K562 (cell line): ENCODE measurements at regions not wholly inside any gene's neighbourhood (a gene's known extent, or its start where the extent isn't known, plus 50 kb on each side); places are given as distances from the start of the nearest gene placed in this dataset.

Source experiments
- CCAR2 ChIP-seq: fragments of 200-400 bp; formaldehyde crosslinking; IDR thresholded peaks from 2 replicates; pipeline ENCODE4 v1.6.1; 2017; ENCODE audit warnings: mild to moderate bottlenecking, low read depth, low read length
- CREBBP ChIP-seq: IDR thresholded peaks from one replicate; pipeline ENCODE4 v1.6.1; 2012; ENCODE audit warnings: low read depth, mild to moderate bottlenecking, control low read depth, inconsistent platforms, low read length
- DDX20 ChIP-seq: fragments of 450-650 bp; IDR thresholded peaks from 2 replicates; pipeline ENCODE4 v1.6.1; 2016; ENCODE audit warnings: missing genetic modification characterization, low read depth, mild to moderate bottlenecking, missing compliant biosample characterization, moderate library complexity
- ESRRA ChIP-seq: fragments of 450-650 bp; IDR thresholded peaks from 2 replicates; pipeline ENCODE4 v1.6.1; 2014; ENCODE audit warnings: low read depth, mild to moderate bottlenecking, moderate library complexity, borderline replicate concordance
- FOSL1 ChIP-seq: fragments of 200-800 bp; sonication (Bioruptor generic); conservative IDR thresholded peaks from 2 replicates; pipeline ENCODE4 v1.6.1; 2016; ENCODE audit warnings: missing genetic modification characterization, missing compliant biosample characterization
- GABPB1 ChIP-seq: sonication (generic); formaldehyde crosslinking; IDR thresholded peaks from 2 replicates; pipeline ENCODE4 v1.8.0; 2022; ENCODE audit warnings: mild to moderate bottlenecking, missing genetic modification reagents
- ILK ChIP-seq: fragments of 450-650 bp; IDR thresholded peaks from 2 replicates; pipeline ENCODE4 v1.6.1; 2016; ENCODE audit warnings: missing genetic modification characterization, low read depth, mild to moderate bottlenecking, missing compliant biosample characterization, moderate library complexity, borderline replicate concordance
- MAFF ChIP-seq: IDR thresholded peaks from 2 replicates; pipeline ENCODE4 v1.6.1; 2012; ENCODE audit warnings: low read length, improper control_type of control experiment
- MYNN ChIP-seq, 2 experiments: sonication (generic); formaldehyde crosslinking in 1 of 2; IDR thresholded peaks; 2 replicates each; pipeline versions ENCODE4 v1.5.0 to v1.6.1; 2016 to 2020; ENCODE audit warnings: antibody characterized with exemption in 1 of 2, missing genetic modification reagents in 1 of 2
- NFE2 ChIP-seq: IDR thresholded peaks from 2 replicates; pipeline ENCODE4 v1.6.1; 2014; ENCODE audit warnings: antibody characterized with exemption, low read depth
- NR3C1 ChIP-seq: sonication (generic); formaldehyde crosslinking; IDR thresholded peaks from 2 replicates; pipeline ENCODE4 v1.8.1; 2022; ENCODE audit warnings: missing genetic modification reagents
- POLR2AphosphoS5 ChIP-seq: IDR thresholded peaks from 2 replicates; pipeline ENCODE4 v1.6.1; 2011; ENCODE audit warnings: mild to moderate bottlenecking, low read depth, low read length, moderate library complexity; ENCODE audit not compliant: control insufficient read depth, insufficient read depth
- PRPF4 ChIP-seq: fragments of 200-400 bp; formaldehyde crosslinking; IDR thresholded peaks from one replicate; pipeline ENCODE4 v1.6.1; 2017; ENCODE audit warnings: low read length, low read depth, mild to moderate bottlenecking; ENCODE audit not compliant: insufficient read depth, poor library complexity, severe bottlenecking
- PTTG1 ChIP-seq: fragments of 450-650 bp; IDR thresholded peaks from 2 replicates; pipeline ENCODE4 v1.6.1; 2016; ENCODE audit warnings: low read depth, mild to moderate bottlenecking, missing genetic modification characterization, missing compliant biosample characterization
- SMAD2 ChIP-seq: fragments of 150-350 bp; IDR thresholded peaks from 2 replicates; pipeline ENCODE4 v1.6.1; 2014; ENCODE audit warnings: low read depth, mild to moderate bottlenecking, low read length
- SMARCC2 ChIP-seq: fragments of 450-650 bp; IDR thresholded peaks from 2 replicates; pipeline ENCODE4 v1.6.1; 2017; ENCODE audit warnings: antibody characterized with exemption, moderate library complexity, mild to moderate bottlenecking, low read depth
- TEAD2 ChIP-seq: fragments of 450-650 bp; IDR thresholded peaks from 2 replicates; pipeline ENCODE4 v1.6.1; 2016; ENCODE audit warnings: missing genetic modification characterization, control low read depth, missing compliant biosample characterization
- ZNF282 ChIP-seq: sonication (generic); formaldehyde crosslinking; IDR thresholded peaks from 2 replicates; pipeline ENCODE4 v1.8.1; 2023; ENCODE audit warnings: missing genetic modification reagents
- ZNF436 ChIP-seq: fragments of 250-450, 450-650 bp; sonication (Bioruptor Pico); formaldehyde crosslinking; IDR thresholded peaks from 2 replicates; pipeline ENCODE4 v1.7.0; 2020; ENCODE audit warnings: mild to moderate bottlenecking
- TF ChIP-seq, protein P1 (sequence below): IDR thresholded peaks from 3 replicates; pipeline ENCODE4 v1.6.1; 2011; ENCODE audit warnings: borderline replicate concordance, mild to moderate bottlenecking; ENCODE audit not compliant: insufficient read length, insufficient read depth
- TF ChIP-seq, protein P2 (sequence below): sonication (generic); formaldehyde crosslinking; IDR thresholded peaks from 2 replicates; pipeline ENCODE4 v1.8.1; 2023; ENCODE audit warnings: mild to moderate bottlenecking, missing genetic modification reagents
- TF ChIP-seq, protein P3 (sequence below): sonication (generic); formaldehyde crosslinking; IDR thresholded peaks from 2 replicates; pipeline ENCODE4 v1.8.1; 2022; ENCODE audit warnings: missing genetic modification reagents

DNA sequence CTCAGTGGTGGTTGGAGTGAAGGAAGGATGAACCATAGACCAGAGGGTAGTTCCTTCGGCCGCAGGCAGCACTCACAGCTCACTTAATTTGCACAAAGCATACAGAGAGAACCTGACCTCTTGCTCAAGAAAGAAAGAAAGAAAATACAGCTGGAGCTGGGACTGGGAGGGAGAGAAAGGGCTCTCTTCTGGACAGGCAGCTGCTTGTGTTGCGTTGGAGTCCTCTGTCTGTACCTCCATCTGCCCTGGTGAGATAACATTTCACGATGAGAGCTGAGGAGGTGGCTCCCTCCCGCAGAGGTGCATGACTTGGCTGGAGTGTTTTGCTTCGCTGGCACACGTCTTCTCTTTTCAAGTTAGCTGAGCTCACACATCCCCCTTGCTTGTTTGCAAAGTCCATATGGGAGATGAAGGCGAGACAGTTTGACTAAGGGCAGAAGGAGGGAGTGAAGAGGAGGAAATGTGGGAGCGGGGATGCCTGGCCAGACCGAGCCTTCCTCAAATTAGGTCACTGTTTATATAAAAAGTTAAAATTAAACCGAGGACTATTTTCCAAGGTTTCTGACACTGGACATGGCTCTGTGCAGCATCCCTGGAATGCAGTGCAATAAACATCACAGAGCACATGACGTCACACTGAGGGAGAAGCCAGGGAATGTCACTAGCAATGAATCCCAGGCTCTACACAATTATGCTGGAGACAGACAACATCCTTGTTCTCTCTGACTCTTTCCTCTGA, 359.4 kb downstream of the CD83 start (continued):
- TF ChIP-seq, protein P1, sequence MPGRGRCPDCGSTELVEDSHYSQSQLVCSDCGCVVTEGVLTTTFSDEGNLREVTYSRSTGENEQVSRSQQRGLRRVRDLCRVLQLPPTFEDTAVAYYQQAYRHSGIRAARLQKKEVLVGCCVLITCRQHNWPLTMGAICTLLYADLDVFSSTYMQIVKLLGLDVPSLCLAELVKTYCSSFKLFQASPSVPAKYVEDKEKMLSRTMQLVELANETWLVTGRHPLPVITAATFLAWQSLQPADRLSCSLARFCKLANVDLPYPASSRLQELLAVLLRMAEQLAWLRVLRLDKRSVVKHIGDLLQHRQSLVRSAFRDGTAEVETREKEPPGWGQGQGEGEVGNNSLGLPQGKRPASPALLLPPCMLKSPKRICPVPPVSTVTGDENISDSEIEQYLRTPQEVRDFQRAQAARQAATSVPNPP, result no peak
- TF ChIP-seq ESRRA, result no peak; the same call in 1 of the 2 replicates
- TF ChIP-seq, protein P2, sequence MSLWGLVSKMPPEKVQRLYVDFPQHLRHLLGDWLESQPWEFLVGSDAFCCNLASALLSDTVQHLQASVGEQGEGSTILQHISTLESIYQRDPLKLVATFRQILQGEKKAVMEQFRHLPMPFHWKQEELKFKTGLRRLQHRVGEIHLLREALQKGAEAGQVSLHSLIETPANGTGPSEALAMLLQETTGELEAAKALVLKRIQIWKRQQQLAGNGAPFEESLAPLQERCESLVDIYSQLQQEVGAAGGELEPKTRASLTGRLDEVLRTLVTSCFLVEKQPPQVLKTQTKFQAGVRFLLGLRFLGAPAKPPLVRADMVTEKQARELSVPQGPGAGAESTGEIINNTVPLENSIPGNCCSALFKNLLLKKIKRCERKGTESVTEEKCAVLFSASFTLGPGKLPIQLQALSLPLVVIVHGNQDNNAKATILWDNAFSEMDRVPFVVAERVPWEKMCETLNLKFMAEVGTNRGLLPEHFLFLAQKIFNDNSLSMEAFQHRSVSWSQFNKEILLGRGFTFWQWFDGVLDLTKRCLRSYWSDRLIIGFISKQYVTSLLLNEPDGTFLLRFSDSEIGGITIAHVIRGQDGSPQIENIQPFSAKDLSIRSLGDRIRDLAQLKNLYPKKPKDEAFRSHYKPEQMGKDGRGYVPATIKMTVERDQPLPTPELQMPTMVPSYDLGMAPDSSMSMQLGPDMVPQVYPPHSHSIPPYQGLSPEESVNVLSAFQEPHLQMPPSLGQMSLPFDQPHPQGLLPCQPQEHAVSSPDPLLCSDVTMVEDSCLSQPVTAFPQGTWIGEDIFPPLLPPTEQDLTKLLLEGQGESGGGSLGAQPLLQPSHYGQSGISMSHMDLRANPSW (CRISPR knock-in tag), result no peak
- TF ChIP-seq NR3C1, result no peak
- 0 out of 2 replicates have a peak, but pooled peaks have one; percentile 11 for TF ChIP-seq PTTG1 (tag)
- TF ChIP-seq PRPF4, result no peak
- 0 out of 2 replicates have a peak, but pooled peaks have one; percentile 45 for TF ChIP-seq FOSL1 (tag)
- peak; percentile 53; the same call in 1 of the 2 replicates for TF ChIP-seq TEAD2 (tag)
- TF ChIP-seq ZNF436, result no peak
- TF ChIP-seq MYNN (IDR thresholded peaks at IDR 0.05), result peak; percentile 90
- TF ChIP-seq MYNN (CRISPR knock-in tag; IDR thresholded peaks at IDR 0.05), result no peak
- peak; percentile 96 for TF ChIP-seq POLR2AphosphoS5
- TF ChIP-seq DDX20, result no peak
- peak; percentile 82 for TF ChIP-seq MAFF
- TF ChIP-seq, protein P3, sequence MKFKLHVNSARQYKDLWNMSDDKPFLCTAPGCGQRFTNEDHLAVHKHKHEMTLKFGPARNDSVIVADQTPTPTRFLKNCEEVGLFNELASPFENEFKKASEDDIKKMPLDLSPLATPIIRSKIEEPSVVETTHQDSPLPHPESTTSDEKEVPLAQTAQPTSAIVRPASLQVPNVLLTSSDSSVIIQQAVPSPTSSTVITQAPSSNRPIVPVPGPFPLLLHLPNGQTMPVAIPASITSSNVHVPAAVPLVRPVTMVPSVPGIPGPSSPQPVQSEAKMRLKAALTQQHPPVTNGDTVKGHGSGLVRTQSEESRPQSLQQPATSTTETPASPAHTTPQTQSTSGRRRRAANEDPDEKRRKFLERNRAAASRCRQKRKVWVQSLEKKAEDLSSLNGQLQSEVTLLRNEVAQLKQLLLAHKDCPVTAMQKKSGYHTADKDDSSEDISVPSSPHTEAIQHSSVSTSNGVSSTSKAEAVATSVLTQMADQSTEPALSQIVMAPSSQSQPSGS (CRISPR knock-in tag), result no peak
- TF ChIP-seq GABPB1, result 0 out of 2 replicates have a peak, but pooled peaks have one; percentile 27
- TF ChIP-seq SMARCC2, result peak; percentile 86
- TF ChIP-seq CCAR2, result no peak
- TF ChIP-seq NFE2, result peak; percentile 96
- TF ChIP-seq SMAD2, result no peak
- no peak for TF ChIP-seq CREBBP
- no peak for TF ChIP-seq ILK (tag)
- TF ChIP-seq ZNF282 (CRISPR knock-in tag), result no peak
